ENCODE measurements at regions not wholly inside any gene's neighbourhood (a gene's known extent, or its start where the extent isn't known, plus 50 kb on each side); places are given as distances from the start of the nearest gene placed in this dataset.

GRCh38 chrX:149346306-149346705 is 158.8 kb downstream of the IDS start:
- H3K9ac ChIP-seq (ENCODE audit: low read length) = no peak overlapping the region

DNA sequence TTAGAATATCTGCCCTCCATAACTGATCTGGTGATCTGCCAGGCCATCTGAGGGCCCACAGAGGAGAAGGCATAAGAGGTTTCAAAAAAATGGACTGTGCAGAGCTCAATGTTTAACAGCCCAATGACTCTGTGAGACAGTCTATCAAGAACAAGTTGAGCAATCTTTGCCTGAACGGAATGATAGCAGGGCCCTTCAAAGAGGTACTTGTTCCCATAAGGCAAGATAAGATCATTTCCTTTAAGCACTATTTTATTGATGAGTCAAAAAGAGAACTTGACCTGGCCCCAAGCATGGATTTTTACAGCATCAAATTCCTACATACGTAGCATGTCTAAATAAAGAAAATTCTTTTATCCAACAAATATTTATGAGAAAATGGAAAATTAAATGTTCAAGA is 182.8 kb downstream of the IDS start:
- no peaks in the 10 kb centered on the region for H3K9me3 ChIP-seq (ENCODE audit: control insufficient read depth, insufficient read depth, low read depth, low read length)
- H3K27me3 ChIP-seq (ENCODE audit: control insufficient read depth, insufficient read depth, low read length) = no peaks in the 10 kb centered on the region
- no peaks in the 10 kb centered on the region for H3K4me1 ChIP-seq (ENCODE audit: control insufficient read depth, insufficient read depth, low read length)
- no peak overlapping the region for H3K4me3 ChIP-seq (ENCODE audit: low read depth, low read length)
- H3K9ac ChIP-seq (ENCODE audit: low read length) = no peak overlapping the region
- H3K36me3 ChIP-seq (ENCODE audit: control insufficient read depth, insufficient read depth, low read length) = no peaks in the 10 kb centered on the region
- no peak overlapping the region for H3K27ac ChIP-seq (ENCODE audit: low read depth, low read length)

More at GRCh38 chrX:149346306-149346705, 158.8 kb downstream of the IDS start:
- Histone ChIP-seq H3K27me3 (ENCODE audit: control insufficient read depth, insufficient read depth, low read length) (no peaks in the 10 kb centered on the region), H3K4me3 (ENCODE audit: low read depth, low read length) (no peak overlapping the region), H3K9me3 (ENCODE audit: control insufficient read depth, insufficient read depth, low read depth, low read length) (peaks cover 15% of the 10 kb centered on the region), H3K36me3 (ENCODE audit: control insufficient read depth, insufficient read depth, low read length) (no peaks in the 10 kb centered on the region), H3K4me1 (ENCODE audit: control insufficient read depth, insufficient read depth, low read length) (peaks cover 15% of the 10 kb centered on the region), H3K27ac (ENCODE audit: low read depth, low read length) (no peak overlapping the region)

DNA sequence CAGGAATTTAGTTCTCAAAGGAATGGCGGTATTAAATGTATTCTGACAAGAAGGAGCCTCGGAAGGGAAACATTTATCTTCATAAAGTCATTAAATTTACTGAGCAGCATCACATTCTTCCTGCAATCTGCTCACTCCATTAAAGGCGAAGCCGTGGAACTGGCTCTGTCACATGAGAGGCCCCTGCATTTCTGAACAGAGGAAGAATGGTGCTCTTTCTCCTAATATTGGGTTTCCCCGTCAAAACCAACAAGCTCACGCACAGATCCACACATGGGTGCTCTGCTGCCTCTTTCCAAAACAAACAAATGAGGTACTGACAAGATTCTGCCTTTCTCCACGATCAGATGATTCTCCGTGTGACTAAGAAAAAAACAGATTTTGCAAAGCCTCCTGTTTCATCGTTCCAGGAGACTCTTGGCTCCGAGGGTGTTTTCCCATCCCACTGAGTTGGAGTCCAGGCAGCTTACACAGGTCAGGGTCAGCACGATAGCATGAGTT is 191.2 kb downstream of the IDS start:
- H3K36me3 ChIP-seq (ENCODE audit: control insufficient read depth, insufficient read depth, low read length) = no peaks in the 10 kb centered on the region
- no peak overlapping the region for H3K4me3 ChIP-seq (ENCODE audit: low read depth, low read length)
- peaks cover 3% of the 10 kb centered on the region; the same call in 1 of the 2 replicates for H3K27me3 ChIP-seq (ENCODE audit: control insufficient read depth, insufficient read depth, low read length)
- no peak overlapping the region for H3K9ac ChIP-seq (ENCODE audit: low read length)
- peaks cover 16% of the 10 kb centered on the region for H3K9me3 ChIP-seq (ENCODE audit: control insufficient read depth, insufficient read depth, low read depth, low read length)
- H3K27ac ChIP-seq (ENCODE audit: low read depth, low read length) = no peak overlapping the region
- H3K4me1 ChIP-seq (ENCODE audit: control insufficient read depth, insufficient read depth, low read length) = no peaks in the 10 kb centered on the region

DNA sequence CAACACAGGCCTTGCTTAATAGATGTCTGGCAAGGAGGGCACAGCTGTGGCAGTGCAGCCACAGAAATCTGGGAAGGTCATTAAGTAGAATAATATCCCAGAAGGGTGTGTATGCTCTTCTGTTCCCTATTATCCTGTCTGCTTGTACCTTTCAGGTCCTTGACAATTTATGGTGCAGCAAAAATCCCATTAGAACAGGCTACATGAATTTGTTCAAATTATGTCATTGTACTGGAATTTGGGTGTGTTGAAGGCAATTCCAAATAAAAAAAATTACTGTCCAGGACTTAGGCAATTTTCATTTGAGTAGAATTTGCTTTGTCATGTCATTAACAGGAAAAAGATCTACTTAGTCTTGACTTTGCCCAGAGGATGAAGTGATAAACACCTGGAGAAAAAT is 192.1 kb downstream of the IDS start:
- no peak overlapping the region for H3K9ac ChIP-seq (ENCODE audit: low read length)
- H3K27ac ChIP-seq (ENCODE audit: low read depth, low read length) = no peak overlapping the region
- no peaks in the 10 kb centered on the region for H3K4me1 ChIP-seq (ENCODE audit: control insufficient read depth, insufficient read depth, low read length)
- H3K27me3 ChIP-seq (ENCODE audit: control insufficient read depth, insufficient read depth, low read length) = peaks cover 3% of the 10 kb centered on the region; the same call in 1 of the 2 replicates
- H3K36me3 ChIP-seq (ENCODE audit: control insufficient read depth, insufficient read depth, low read length) = no peaks in the 10 kb centered on the region
- H3K9me3 ChIP-seq (ENCODE audit: control insufficient read depth, insufficient read depth, low read depth, low read length) = peaks cover 16% of the 10 kb centered on the region
- no peak overlapping the region for H3K4me3 ChIP-seq (ENCODE audit: low read depth, low read length)

GRCh38 chrX:149312097-149312496 is 193.0 kb downstream of the IDS start:
- Histone ChIP-seq H3K9me3 (ENCODE audit: control insufficient read depth, insufficient read depth, low read depth, low read length) (peaks cover 16% of the 10 kb centered on the region), H3K27ac (ENCODE audit: low read depth, low read length) (no peak overlapping the region), H3K27me3 (ENCODE audit: control insufficient read depth, insufficient read depth, low read length) (peaks cover 3% of the 10 kb centered on the region; the same call in 1 of the 2 replicates), H3K4me1 (ENCODE audit: control insufficient read depth, insufficient read depth, low read length) (no peaks in the 10 kb centered on the region), H3K36me3 (ENCODE audit: control insufficient read depth, insufficient read depth, low read length) (no peaks in the 10 kb centered on the region), H3K9ac (ENCODE audit: low read length) (no peak overlapping the region), H3K4me3 (ENCODE audit: low read depth, low read length) (no peak overlapping the region)

DNA sequence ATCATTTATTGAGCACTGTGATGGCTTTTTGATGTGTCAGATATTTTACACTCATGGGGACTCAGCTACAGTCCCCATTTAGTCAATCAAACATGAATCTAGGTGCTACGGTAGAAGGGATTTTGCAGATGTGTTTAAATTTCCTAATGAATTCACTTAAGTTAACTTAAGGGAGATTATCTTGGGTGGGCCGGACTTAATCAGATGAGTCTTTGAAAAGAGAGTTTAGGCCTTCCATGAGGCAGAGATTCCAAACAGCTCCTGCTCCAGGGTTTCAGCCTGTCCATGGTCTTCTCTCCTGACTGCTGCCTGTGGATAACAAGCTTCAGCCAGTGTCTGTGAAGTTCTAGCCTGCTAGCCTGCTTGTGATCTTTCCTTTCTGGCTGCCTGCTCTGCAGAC is 202.4 kb downstream of the IDS start:
- Histone ChIP-seq H3K9ac (ENCODE audit: low read length) (no peak overlapping the region), H3K4me1 (ENCODE audit: control insufficient read depth, insufficient read depth, low read length) (peaks cover 6% of the 10 kb centered on the region; the same call in 1 of the 2 replicates), H3K4me3 (ENCODE audit: low read depth, low read length) (no peak overlapping the region), H3K36me3 (ENCODE audit: control insufficient read depth, insufficient read depth, low read length) (no peaks in the 10 kb centered on the region), H3K27me3 (ENCODE audit: control insufficient read depth, insufficient read depth, low read length) (peaks cover 3% of the 10 kb centered on the region; the same call in 1 of the 2 replicates), H3K27ac (ENCODE audit: low read depth, low read length) (no peak overlapping the region), H3K9me3 (ENCODE audit: control insufficient read depth, insufficient read depth, low read depth, low read length) (no peaks in the 10 kb centered on the region)

DNA sequence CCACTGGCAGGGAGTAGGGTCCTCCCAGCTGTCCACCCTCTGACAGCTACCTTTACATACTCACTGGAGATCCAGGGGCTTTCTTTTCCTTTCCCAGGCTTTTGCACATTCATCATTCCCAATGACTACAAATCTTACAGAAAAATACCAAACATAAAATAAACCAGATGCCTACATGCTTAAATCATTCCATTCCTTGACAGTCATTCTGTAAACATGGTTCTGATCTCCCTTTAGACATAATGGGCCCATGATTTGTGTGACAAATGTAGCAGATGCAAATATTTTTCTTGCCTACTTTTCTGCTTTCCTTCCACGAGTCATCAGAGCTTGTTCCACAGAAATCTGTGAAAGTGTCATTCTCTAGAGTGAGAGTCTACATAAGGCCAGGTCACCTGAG is 207.0 kb downstream of the IDS start:
- no peak overlapping the region for H3K9ac ChIP-seq (ENCODE audit: low read length)
- no peak overlapping the region for H3K27ac ChIP-seq (ENCODE audit: low read depth, low read length)
- H3K9me3 ChIP-seq (ENCODE audit: control insufficient read depth, insufficient read depth, low read depth, low read length) = no peaks in the 10 kb centered on the region
- peaks cover 3% of the 10 kb centered on the region; the same call in 1 of the 2 replicates for H3K27me3 ChIP-seq (ENCODE audit: control insufficient read depth, insufficient read depth, low read length)
- no peak overlapping the region for H3K4me3 ChIP-seq (ENCODE audit: low read depth, low read length)
- H3K4me1 ChIP-seq (ENCODE audit: control insufficient read depth, insufficient read depth, low read length) = peaks cover 6% of the 10 kb centered on the region; the same call in 1 of the 2 replicates
- H3K36me3 ChIP-seq (ENCODE audit: control insufficient read depth, insufficient read depth, low read length) = no peaks in the 10 kb centered on the region

DNA sequence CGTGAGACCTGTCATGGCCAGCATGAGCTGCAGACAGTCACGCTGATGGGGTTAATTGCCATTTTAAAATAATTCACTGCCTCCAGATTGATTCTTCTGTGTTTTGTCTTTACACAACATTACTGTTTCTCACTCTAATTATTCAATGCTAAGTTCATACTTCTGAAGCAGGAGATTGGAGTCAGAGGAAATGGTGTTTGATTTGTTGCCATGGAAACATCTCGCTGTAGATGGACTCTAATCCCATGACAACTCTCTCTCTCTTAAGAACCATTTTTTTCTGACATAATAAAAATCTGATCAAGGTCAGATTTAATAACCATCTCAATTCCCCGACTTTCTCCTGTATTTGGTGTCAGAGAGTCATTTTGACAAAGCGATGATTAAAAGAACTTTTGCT is 209.0 kb downstream of the IDS start:
- Histone ChIP-seq H3K27ac (ENCODE audit: low read depth, low read length) (no peak overlapping the region), H3K9me3 (ENCODE audit: control insufficient read depth, insufficient read depth, low read depth, low read length) (no peaks in the 10 kb centered on the region), H3K4me3 (ENCODE audit: low read depth, low read length) (no peak overlapping the region), H3K27me3 (ENCODE audit: control insufficient read depth, insufficient read depth, low read length) (peaks cover 3% of the 10 kb centered on the region; the same call in 1 of the 2 replicates), H3K9ac (ENCODE audit: low read length) (no peak overlapping the region), H3K4me1 (ENCODE audit: control insufficient read depth, insufficient read depth, low read length) (peaks cover 6% of the 10 kb centered on the region; the same call in 1 of the 2 replicates), H3K36me3 (ENCODE audit: control insufficient read depth, insufficient read depth, low read length) (no peaks in the 10 kb centered on the region)

DNA sequence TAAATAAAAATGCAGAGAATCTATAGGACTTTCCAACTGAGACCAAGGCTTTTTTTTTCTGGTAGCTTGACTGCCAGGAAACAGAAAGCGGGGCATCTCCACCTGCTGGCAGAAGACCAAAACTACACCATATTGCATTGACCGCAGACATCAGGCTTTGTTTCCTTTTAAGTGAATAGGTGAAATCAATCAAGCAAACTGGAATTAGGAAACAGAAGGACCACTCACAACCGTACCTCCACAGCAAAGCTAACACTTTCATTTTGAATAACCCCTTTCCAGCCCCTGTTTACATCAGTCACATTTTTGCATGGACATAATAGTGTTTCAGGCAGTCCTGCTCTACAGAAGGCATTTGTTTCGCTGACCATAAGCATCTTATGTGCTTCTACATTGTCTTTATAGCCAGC is 218.2 kb downstream of the IDS start:
- no peaks in the 10 kb centered on the region for H3K4me1 ChIP-seq (ENCODE audit: control insufficient read depth, insufficient read depth, low read length)
- H3K4me3 ChIP-seq (ENCODE audit: low read depth, low read length) = no peak overlapping the region
- H3K27me3 ChIP-seq (ENCODE audit: control insufficient read depth, insufficient read depth, low read length) = no peaks in the 10 kb centered on the region
- H3K9me3 ChIP-seq (ENCODE audit: control insufficient read depth, insufficient read depth, low read depth, low read length) = no peaks in the 10 kb centered on the region
- H3K36me3 ChIP-seq (ENCODE audit: control insufficient read depth, insufficient read depth, low read length) = no peaks in the 10 kb centered on the region
- no peak overlapping the region for H3K27ac ChIP-seq (ENCODE audit: low read depth, low read length)
- no peak overlapping the region for H3K9ac ChIP-seq (ENCODE audit: low read length)

DNA sequence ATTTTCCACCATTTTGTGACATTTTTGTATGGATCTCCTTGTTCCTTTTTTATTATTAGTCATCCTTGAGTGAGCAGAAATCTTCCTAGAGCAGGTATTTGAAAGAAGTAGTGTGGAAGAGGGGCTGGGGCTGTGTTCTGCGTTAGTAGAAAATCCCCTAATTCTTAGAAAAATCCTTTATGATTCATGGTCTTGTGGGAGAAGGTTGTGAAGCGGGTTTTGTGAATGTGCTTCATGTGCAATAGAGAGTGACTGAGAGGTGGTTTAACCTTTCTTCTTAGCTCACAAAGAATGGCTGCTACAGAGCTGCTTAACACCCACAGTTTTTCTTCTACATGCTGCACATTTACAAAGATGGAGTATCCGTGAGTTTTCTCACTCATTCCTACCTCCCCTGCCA is 220.5 kb downstream of the IDS start:
- H3K9ac ChIP-seq (ENCODE audit: low read length) = no peak overlapping the region
- no peaks in the 10 kb centered on the region for H3K27me3 ChIP-seq (ENCODE audit: control insufficient read depth, insufficient read depth, low read length)
- no peak overlapping the region for H3K4me3 ChIP-seq (ENCODE audit: low read depth, low read length)
- no peak overlapping the region for H3K27ac ChIP-seq (ENCODE audit: low read depth, low read length)
- no peaks in the 10 kb centered on the region for H3K9me3 ChIP-seq (ENCODE audit: control insufficient read depth, insufficient read depth, low read depth, low read length)
- no peaks in the 10 kb centered on the region for H3K36me3 ChIP-seq (ENCODE audit: control insufficient read depth, insufficient read depth, low read length)
- no peaks in the 10 kb centered on the region for H3K4me1 ChIP-seq (ENCODE audit: control insufficient read depth, insufficient read depth, low read length)

DNA sequence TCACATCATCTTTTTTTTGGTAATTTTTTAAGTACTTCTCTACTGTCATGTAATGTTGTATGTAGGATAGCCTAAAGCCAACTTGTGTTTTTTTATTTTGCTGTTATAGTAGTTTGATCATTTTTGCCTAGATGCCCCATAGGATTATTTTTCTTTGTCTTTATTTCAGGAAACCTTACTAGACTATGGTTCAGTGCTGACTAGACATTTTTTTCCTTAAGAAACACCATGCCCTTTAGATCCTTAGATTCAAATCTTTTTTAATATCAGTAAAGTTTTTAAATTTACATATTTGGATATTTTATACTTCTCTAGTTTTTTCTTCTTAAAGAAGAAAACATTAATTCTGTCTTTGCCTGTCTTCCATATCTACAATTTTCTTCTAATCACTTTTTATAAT is 221.3 kb downstream of the IDS start:
- H3K4me1 ChIP-seq (ENCODE audit: control insufficient read depth, insufficient read depth, low read length) = no peaks in the 10 kb centered on the region
- no peaks in the 10 kb centered on the region for H3K27me3 ChIP-seq (ENCODE audit: control insufficient read depth, insufficient read depth, low read length)
- no peaks in the 10 kb centered on the region for H3K9me3 ChIP-seq (ENCODE audit: control insufficient read depth, insufficient read depth, low read depth, low read length)
- H3K4me3 ChIP-seq (ENCODE audit: low read depth, low read length) = no peak overlapping the region
- no peaks in the 10 kb centered on the region for H3K36me3 ChIP-seq (ENCODE audit: control insufficient read depth, insufficient read depth, low read length)
- no peak overlapping the region for H3K9ac ChIP-seq (ENCODE audit: low read length)
- H3K27ac ChIP-seq (ENCODE audit: low read depth, low read length) = no peak overlapping the region

- Histone ChIP-seq H3K4me1 (ENCODE audit: control insufficient read depth, insufficient read depth, low read length) (no peaks in the 10 kb centered on the region), H3K9me3 (ENCODE audit: control insufficient read depth, insufficient read depth, low read depth, low read length) (no peaks in the 10 kb centered on the region), H3K27ac (ENCODE audit: low read depth, low read length) (no peak overlapping the region), H3K9ac (ENCODE audit: low read length) (no peak overlapping the region), H3K4me3 (ENCODE audit: low read depth, low read length) (no peak overlapping the region), H3K27me3 (ENCODE audit: control insufficient read depth, insufficient read depth, low read length) (no peaks in the 10 kb centered on the region), H3K36me3 (ENCODE audit: control insufficient read depth, insufficient read depth, low read length) (no peaks in the 10 kb centered on the region)
Observed at GRCh38 chrX:149282909-149283308, 222.2 kb downstream of the IDS start.

Measured in HUES6 (cell line).